CD4-positive, alpha-beta T cell (primary cell): ENCODE measurements at regions not wholly inside any gene's neighbourhood (a gene's known extent, or its start where the extent isn't known, plus 50 kb on each side); places are given as distances from the start of the nearest gene placed in this dataset.

Experiments
- ATAC-seq: fragments of 200-7000 bp; cut with Tn5 transposase; one replicate; pipeline ENCODE4 v1.10.0; 2022; ENCODE audit warnings: mild to moderate bottlenecking; ENCODE audit not compliant: poor library complexity
- CTCF ChIA-PET: fragments of 350-600 bp; sonication (Branson Sonifier 250); formaldehyde crosslinking; loops from one replicate; lab custom pipeline; 2021; ENCODE audit warnings: antibody characterized with exemption, inconsistent platforms; lab: Charles Lee
- POLR2A ChIA-PET: fragments of 350-600 bp; sonication (Branson Sonifier 250); formaldehyde crosslinking; loops from one replicate; lab custom pipeline; 2021; ENCODE audit warnings: antibody characterized with exemption, inconsistent platforms; lab: Charles Lee
- DNase-seq, 14 experiments: peaks; one replicate each; pipeline ENCODE4 v3.0.0-alpha.2; 2013 to 2020; ENCODE audit warnings: mixed read lengths in 2 of 14
- H3K27ac ChIP-seq, 2 donors: one replicate each; pipeline versions ENCODE4 v1.5.1 to v1.7.0; 2013; ENCODE audit warnings: low read length in 2 of 2, low read depth in 1 of 2, mild to moderate bottlenecking in 1 of 2
- H3K27me3 ChIP-seq, 2 experiments: 1 replicate in 1 of 2; 2 replicates in 1 of 2; pipeline versions ENCODE4 v1.6.1 to v1.7.0; 2013; ENCODE audit warnings: low read length in 2 of 2, control low read depth in 1 of 2, mild to moderate bottlenecking in 1 of 2, moderate library complexity in 1 of 2; ENCODE audit not compliant: insufficient read depth in 2 of 2, control insufficient read depth in 1 of 2
- H3K36me3 ChIP-seq: one replicate; pipeline ENCODE4 v1.6.1; 2013; ENCODE audit warnings: low read length, control low read depth; ENCODE audit not compliant: insufficient read depth
- H3K4me1 ChIP-seq: one replicate; pipeline ENCODE4 v1.6.1; 2013; ENCODE audit warnings: low read length, control low read depth; ENCODE audit not compliant: insufficient read depth
- H3K4me3 ChIP-seq: one replicate; pipeline ENCODE4 v1.5.1; 2013; ENCODE audit warnings: mild to moderate bottlenecking, low read length, moderate library complexity
- H3K9me3 ChIP-seq, 2 experiments: 1 replicate in 1 of 2; 2 replicates in 1 of 2; pipeline versions ENCODE4 v1.6.1 to v1.7.0; 2013; ENCODE audit warnings: low read length in 2 of 2, mild to moderate bottlenecking in 2 of 2, control low read depth in 1 of 2, moderate library complexity in 1 of 2; ENCODE audit not compliant: control insufficient read depth in 1 of 2, insufficient read depth in 1 of 2
- H3K27ac Mint-ChIP-seq: one replicate; pipeline ENCODE4 v1.8.0; 2020; ENCODE audit warnings: mixed read lengths
- H3K27me3 Mint-ChIP-seq: one replicate; pipeline ENCODE4 v1.8.0; 2021; ENCODE audit warnings: mixed read lengths
- H3K36me3 Mint-ChIP-seq: one replicate; pipeline ENCODE4 v1.8.0; 2021; ENCODE audit warnings: low read depth, mixed read lengths
- H3K4me1 Mint-ChIP-seq: one replicate; pipeline ENCODE4 v1.8.0; 2021; ENCODE audit warnings: low read depth, mixed read lengths
- H3K4me3 Mint-ChIP-seq: one replicate; pipeline ENCODE4 v1.8.0; 2020; ENCODE audit warnings: mild to moderate bottlenecking, mixed read lengths
- H3K9me3 Mint-ChIP-seq: one replicate; pipeline ENCODE4 v1.8.0; 2020; ENCODE audit warnings: mixed read lengths
- intact Hi-C, 2 experiments: fragments of 100-400 bp; cut with DNase I in 1 of 2; cut with micrococcal nuclease in 1 of 2; formaldehyde crosslinking; loops; one replicate each; pipeline versions ENCODE4 v1.15.1 to v1.9.0; 2023 to 2025; cut with DNase I, micrococcal nuclease
- TF ChIP-seq, protein P1 (sequence below): fragments of 200-600 bp; IDR thresholded peaks from one replicate; pipeline ENCODE4 v1.8.0; 2022; ENCODE audit warnings: antibody characterized with exemption, mild to moderate bottlenecking

GRCh38 chr1:177526201-177526600 lies 355.4 kb downstream of the BRINP2 start:
- Histone ChIP-seq H3K36me3 (no peaks in the 10 kb centered on the region), H3K9me3 (no peaks in the 10 kb centered on the region), H3K27me3 (no peaks in the 10 kb centered on the region), H3K4me3 (no peak overlapping the region), H3K27ac (no peak overlapping the region), H3K4me1 (no peaks in the 10 kb centered on the region)
- CTCF ChIA-PET = no interaction called here
- no peak overlapping the region for H3K4me3 Mint-ChIP-seq
- TF ChIP-seq, protein P1, sequence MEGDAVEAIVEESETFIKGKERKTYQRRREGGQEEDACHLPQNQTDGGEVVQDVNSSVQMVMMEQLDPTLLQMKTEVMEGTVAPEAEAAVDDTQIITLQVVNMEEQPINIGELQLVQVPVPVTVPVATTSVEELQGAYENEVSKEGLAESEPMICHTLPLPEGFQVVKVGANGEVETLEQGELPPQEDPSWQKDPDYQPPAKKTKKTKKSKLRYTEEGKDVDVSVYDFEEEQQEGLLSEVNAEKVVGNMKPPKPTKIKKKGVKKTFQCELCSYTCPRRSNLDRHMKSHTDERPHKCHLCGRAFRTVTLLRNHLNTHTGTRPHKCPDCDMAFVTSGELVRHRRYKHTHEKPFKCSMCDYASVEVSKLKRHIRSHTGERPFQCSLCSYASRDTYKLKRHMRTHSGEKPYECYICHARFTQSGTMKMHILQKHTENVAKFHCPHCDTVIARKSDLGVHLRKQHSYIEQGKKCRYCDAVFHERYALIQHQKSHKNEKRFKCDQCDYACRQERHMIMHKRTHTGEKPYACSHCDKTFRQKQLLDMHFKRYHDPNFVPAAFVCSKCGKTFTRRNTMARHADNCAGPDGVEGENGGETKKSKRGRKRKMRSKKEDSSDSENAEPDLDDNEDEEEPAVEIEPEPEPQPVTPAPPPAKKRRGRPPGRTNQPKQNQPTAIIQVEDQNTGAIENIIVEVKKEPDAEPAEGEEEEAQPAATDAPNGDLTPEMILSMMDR = no peak
- no peak for ATAC-seq
- H3K27ac Mint-ChIP-seq = no peak overlapping the region
- no peaks in the 10 kb centered on the region for H3K4me1 Mint-ChIP-seq
- intact Hi-C loops = no loop called here
- H3K36me3 Mint-ChIP-seq = no peaks in the 10 kb centered on the region
- peaks cover 11% of the 10 kb centered on the region for H3K9me3 Mint-ChIP-seq
- no peaks in the 10 kb centered on the region for H3K27me3 Mint-ChIP-seq
- POLR2A ChIA-PET = no interaction called here
- DNase-seq = no peak

DNA sequence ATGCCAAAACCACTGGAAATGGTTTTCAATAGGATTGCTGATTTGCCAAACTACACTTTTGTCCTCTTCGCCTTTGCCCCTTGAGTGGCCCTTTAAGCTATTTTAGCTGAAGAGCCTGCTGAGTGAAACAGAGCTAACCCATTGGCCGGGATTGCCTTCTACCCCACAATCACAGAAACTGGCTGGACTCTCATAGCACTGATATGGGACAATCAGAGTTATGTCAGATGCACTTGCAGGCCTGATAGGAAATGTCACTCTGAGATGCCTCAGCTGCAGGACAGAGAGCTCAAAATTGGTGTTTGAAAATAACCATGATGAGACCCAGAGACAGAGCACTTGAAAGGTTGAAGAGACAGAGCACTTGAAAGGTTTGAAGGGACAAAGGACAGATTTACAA lies 354.4 kb downstream of the BRINP2 start:
- Mint-ChIP-seq H3K4me3 (no peak overlapping the region), H3K27ac (no peak overlapping the region), H3K27me3 (no peaks in the 10 kb centered on the region), H3K9me3 (peaks cover 11% of the 10 kb centered on the region), H3K36me3 (no peaks in the 10 kb centered on the region), H3K4me1 (no peaks in the 10 kb centered on the region)
- no peak overlapping the region for H3K4me3 ChIP-seq
- ATAC-seq = no peak
- H3K9me3 ChIP-seq = no peaks in the 10 kb centered on the region
- TF ChIP-seq, protein P1 = no peak
- H3K27me3 ChIP-seq = no peaks in the 10 kb centered on the region
- intact Hi-C loops = no loop called here
- no peaks in the 10 kb centered on the region for H3K4me1 ChIP-seq
- CTCF ChIA-PET = no interaction called here
- H3K27ac ChIP-seq = no peak overlapping the region
- no peaks in the 10 kb centered on the region for H3K36me3 ChIP-seq
- POLR2A ChIA-PET = no interaction called here
- no peak for DNase-seq

- H3K4me3 Mint-ChIP-seq = no peak overlapping the region
- intact Hi-C loops = no loop called here
- no peaks in the 10 kb centered on the region for H3K27me3 Mint-ChIP-seq
- H3K27me3 ChIP-seq = no peaks in the 10 kb centered on the region
- ATAC-seq (no peak), DNase-seq (no peak)
- H3K36me3 ChIP-seq = no peaks in the 10 kb centered on the region
- H3K27ac ChIP-seq = no peak overlapping the region
- POLR2A ChIA-PET = no interaction called here
- TF ChIP-seq, protein P1 = no peak
- no peaks in the 10 kb centered on the region for H3K4me1 Mint-ChIP-seq
- H3K27ac Mint-ChIP-seq = no peak overlapping the region
- H3K9me3 Mint-ChIP-seq = peaks cover 4% of the 10 kb centered on the region
- H3K9me3 ChIP-seq = no peaks in the 10 kb centered on the region
- CTCF ChIA-PET = no interaction called here
- H3K4me3 ChIP-seq = no peak overlapping the region
- H3K4me1 ChIP-seq = no peaks in the 10 kb centered on the region
- H3K36me3 Mint-ChIP-seq = no peaks in the 10 kb centered on the region
These were observed 346.8 kb downstream of the BRINP2 start for GRCh38 chr1:177517546-177517945.
